Peyer's patch (tissue), 4 donors: ENCODE measurements at regions not wholly inside any gene's neighbourhood (a gene's known extent, or its start where the extent isn't known, plus 50 kb on each side); places are given as distances from the start of the nearest gene placed in this dataset.

Source experiments
- POLR2A ChIP-seq, 2 donors: fragments of 450-650 bp; IDR thresholded peaks; one replicate each; pipeline ENCODE4 v1.5.1; 2017; ENCODE audit warnings: antibody characterized with exemption in 2 of 2, mild to moderate bottlenecking in 2 of 2, moderate library complexity in 2 of 2
- TF ChIP-seq, protein P1 (sequence below), 6 experiments: fragments of 450-650 bp in 4 of 6; fragments of 200-600 bp in 2 of 6; sonication (generic) in 1 of 6; IDR thresholded peaks; one replicate each; pipeline ENCODE4 v1.5.1; 2017 to 2019; ENCODE audit warnings: antibody characterized with exemption in 6 of 6, mild to moderate bottlenecking in 3 of 6, moderate library complexity in 1 of 6

DNA sequence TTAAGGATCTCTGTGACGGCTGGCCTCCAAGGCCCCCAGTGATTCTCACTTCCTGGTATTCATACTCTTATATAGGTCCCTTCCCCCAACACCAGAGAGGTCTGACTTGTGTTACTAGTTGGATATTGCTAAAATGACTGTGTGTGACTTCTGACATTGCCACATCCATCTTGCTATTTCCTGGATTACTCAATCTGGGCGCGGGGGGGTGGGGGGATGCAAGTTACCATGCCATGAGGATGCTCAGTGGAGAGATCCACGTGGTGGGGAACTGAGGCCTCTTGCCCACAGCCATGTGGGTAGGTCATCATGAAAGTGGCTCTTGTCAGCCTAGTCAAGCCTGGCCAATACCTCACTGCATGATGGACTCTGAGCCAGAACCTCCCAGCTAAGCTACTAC lies 117.0 kb downstream of the UBE2U start:
- no peak for TF ChIP-seq POLR2A (IDR thresholded peaks at IDR 0.05)
- TF ChIP-seq, protein P1, sequence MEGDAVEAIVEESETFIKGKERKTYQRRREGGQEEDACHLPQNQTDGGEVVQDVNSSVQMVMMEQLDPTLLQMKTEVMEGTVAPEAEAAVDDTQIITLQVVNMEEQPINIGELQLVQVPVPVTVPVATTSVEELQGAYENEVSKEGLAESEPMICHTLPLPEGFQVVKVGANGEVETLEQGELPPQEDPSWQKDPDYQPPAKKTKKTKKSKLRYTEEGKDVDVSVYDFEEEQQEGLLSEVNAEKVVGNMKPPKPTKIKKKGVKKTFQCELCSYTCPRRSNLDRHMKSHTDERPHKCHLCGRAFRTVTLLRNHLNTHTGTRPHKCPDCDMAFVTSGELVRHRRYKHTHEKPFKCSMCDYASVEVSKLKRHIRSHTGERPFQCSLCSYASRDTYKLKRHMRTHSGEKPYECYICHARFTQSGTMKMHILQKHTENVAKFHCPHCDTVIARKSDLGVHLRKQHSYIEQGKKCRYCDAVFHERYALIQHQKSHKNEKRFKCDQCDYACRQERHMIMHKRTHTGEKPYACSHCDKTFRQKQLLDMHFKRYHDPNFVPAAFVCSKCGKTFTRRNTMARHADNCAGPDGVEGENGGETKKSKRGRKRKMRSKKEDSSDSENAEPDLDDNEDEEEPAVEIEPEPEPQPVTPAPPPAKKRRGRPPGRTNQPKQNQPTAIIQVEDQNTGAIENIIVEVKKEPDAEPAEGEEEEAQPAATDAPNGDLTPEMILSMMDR (IDR thresholded peaks at IDR 0.05) = no peak
